ENCODE measurements at regions not wholly inside any gene's neighbourhood (a gene's known extent, or its start where the extent isn't known, plus 50 kb on each side); places are given as distances from the start of the nearest gene placed in this dataset.

DNA sequence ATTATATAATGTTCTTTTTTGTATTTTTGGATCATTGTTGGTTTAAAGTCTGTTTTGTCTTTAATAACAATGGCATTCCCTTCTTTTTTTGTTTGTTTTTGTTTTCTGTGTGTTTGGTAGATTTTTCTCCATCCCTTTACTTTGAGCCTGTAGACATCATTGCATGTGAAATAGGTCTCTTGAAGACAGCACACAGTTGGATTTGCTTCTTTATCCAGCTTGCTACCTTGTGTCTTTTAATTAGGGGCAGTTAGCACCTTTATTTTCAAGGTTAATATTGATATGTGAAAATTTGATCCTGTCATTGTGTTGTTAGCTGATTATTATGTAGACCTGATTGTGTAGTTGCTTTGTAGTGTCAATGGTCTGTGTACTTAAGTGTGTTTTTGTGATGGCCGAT lies 235.7 kb downstream of the KCNJ3 start (continued):
- TF ChIP-seq SMC3 (conservative IDR thresholded peaks at IDR 0.05; ENCODE audit: insufficient read depth, low read depth, low read length) (no peak), ZBTB33 (CRISPR knock-in tag; IDR thresholded peaks at IDR 0.05) (no peak), NCOA4 (IDR thresholded peaks at IDR 0.05; ENCODE audit: partially characterized antibody) (no peak), ZNF609 (CRISPR knock-in tag; IDR thresholded peaks at IDR 0.05; ENCODE audit: borderline replicate concordance) (no peak), ZNF561 (CRISPR knock-in tag; conservative IDR thresholded peaks at IDR 0.05) (no peak), SETDB1 (IDR thresholded peaks at IDR 0.05; ENCODE audit: low read length) (no peak), CCAR2 (IDR thresholded peaks at IDR 0.05; ENCODE audit: low read depth, low read length) (no peak), HEY1 (CRISPR knock-in tag; IDR thresholded peaks at IDR 0.05; ENCODE audit: borderline replicate concordance) (no peak), POLR3A (IDR thresholded peaks at IDR 0.05; ENCODE audit: borderline replicate concordance, extremely low read depth, insufficient read depth, insufficient read length) (no peak)
- TF ChIP-seq, protein P1, sequence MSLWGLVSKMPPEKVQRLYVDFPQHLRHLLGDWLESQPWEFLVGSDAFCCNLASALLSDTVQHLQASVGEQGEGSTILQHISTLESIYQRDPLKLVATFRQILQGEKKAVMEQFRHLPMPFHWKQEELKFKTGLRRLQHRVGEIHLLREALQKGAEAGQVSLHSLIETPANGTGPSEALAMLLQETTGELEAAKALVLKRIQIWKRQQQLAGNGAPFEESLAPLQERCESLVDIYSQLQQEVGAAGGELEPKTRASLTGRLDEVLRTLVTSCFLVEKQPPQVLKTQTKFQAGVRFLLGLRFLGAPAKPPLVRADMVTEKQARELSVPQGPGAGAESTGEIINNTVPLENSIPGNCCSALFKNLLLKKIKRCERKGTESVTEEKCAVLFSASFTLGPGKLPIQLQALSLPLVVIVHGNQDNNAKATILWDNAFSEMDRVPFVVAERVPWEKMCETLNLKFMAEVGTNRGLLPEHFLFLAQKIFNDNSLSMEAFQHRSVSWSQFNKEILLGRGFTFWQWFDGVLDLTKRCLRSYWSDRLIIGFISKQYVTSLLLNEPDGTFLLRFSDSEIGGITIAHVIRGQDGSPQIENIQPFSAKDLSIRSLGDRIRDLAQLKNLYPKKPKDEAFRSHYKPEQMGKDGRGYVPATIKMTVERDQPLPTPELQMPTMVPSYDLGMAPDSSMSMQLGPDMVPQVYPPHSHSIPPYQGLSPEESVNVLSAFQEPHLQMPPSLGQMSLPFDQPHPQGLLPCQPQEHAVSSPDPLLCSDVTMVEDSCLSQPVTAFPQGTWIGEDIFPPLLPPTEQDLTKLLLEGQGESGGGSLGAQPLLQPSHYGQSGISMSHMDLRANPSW (CRISPR knock-in tag; IDR thresholded peaks at IDR 0.05) = no peak
- TF ChIP-seq, protein P2, sequence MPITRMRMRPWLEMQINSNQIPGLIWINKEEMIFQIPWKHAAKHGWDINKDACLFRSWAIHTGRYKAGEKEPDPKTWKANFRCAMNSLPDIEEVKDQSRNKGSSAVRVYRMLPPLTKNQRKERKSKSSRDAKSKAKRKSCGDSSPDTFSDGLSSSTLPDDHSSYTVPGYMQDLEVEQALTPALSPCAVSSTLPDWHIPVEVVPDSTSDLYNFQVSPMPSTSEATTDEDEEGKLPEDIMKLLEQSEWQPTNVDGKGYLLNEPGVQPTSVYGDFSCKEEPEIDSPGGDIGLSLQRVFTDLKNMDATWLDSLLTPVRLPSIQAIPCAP (CRISPR knock-in tag; IDR thresholded peaks at IDR 0.05; ENCODE audit: borderline replicate concordance) = no peak

Data from K562 (cell line).